Esophagus squamous epithelium (tissue), 4 donors: ENCODE measurements at regions not wholly inside any gene's neighbourhood (a gene's known extent, or its start where the extent isn't known, plus 50 kb on each side); places are given as distances from the start of the nearest gene placed in this dataset.

Experiments
- POLR2A ChIP-seq, 4 donors: fragments of 450-650 bp; IDR thresholded peaks; one replicate each; pipeline ENCODE4 v1.6.1; 2017; ENCODE audit warnings: antibody characterized with exemption in 4 of 4, mild to moderate bottlenecking in 4 of 4, moderate library complexity in 3 of 4
- TF ChIP-seq, protein P1 (sequence below), 6 experiments: fragments of 450-650 bp in 4 of 6; fragments of 200-600 bp in 2 of 6; sonication (generic) in 2 of 6; IDR thresholded peaks; one replicate each; pipeline ENCODE4 v1.5.1; 2016 to 2019; ENCODE audit warnings: antibody characterized with exemption in 6 of 6, mild to moderate bottlenecking in 4 of 6, moderate library complexity in 4 of 6

DNA sequence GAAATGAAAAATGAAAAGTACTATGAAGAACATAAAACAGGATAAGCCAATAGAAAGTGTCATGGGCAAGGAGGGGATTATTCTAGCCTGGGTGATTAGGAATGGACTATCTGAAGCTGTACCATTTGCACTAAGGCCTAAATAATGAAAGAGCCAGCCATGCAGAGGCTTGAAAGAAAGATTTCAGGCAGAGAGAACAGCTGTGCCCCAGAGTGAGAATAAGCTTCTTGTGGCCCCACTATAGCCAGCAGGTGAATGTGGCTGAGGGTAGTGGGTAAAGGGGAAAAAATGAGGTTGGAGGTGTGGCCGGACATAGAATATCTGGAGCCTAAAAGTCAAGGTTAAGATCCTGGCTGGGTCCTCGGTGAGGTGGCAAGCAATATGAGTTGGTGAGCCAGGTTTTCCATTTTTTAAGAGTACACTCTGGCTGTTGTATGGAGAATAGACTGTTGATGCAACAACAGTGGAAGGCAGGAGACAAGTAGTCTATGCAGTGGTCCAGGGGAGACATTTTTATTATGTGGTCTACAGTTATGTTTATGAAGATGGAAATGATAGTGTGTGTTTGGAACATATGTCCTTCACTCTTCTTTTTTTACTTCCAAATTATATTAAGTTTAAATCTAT is 135.2 kb upstream of the SETBP1 start:
- TF ChIP-seq, protein P1, sequence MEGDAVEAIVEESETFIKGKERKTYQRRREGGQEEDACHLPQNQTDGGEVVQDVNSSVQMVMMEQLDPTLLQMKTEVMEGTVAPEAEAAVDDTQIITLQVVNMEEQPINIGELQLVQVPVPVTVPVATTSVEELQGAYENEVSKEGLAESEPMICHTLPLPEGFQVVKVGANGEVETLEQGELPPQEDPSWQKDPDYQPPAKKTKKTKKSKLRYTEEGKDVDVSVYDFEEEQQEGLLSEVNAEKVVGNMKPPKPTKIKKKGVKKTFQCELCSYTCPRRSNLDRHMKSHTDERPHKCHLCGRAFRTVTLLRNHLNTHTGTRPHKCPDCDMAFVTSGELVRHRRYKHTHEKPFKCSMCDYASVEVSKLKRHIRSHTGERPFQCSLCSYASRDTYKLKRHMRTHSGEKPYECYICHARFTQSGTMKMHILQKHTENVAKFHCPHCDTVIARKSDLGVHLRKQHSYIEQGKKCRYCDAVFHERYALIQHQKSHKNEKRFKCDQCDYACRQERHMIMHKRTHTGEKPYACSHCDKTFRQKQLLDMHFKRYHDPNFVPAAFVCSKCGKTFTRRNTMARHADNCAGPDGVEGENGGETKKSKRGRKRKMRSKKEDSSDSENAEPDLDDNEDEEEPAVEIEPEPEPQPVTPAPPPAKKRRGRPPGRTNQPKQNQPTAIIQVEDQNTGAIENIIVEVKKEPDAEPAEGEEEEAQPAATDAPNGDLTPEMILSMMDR (IDR thresholded peaks at IDR 0.05), result no peak
- TF ChIP-seq POLR2A (IDR thresholded peaks at IDR 0.05), result no peak
